ENCODE measurements at regions not wholly inside any gene's neighbourhood (a gene's known extent, or its start where the extent isn't known, plus 50 kb on each side); places are given as distances from the start of the nearest gene placed in this dataset.

DNA sequence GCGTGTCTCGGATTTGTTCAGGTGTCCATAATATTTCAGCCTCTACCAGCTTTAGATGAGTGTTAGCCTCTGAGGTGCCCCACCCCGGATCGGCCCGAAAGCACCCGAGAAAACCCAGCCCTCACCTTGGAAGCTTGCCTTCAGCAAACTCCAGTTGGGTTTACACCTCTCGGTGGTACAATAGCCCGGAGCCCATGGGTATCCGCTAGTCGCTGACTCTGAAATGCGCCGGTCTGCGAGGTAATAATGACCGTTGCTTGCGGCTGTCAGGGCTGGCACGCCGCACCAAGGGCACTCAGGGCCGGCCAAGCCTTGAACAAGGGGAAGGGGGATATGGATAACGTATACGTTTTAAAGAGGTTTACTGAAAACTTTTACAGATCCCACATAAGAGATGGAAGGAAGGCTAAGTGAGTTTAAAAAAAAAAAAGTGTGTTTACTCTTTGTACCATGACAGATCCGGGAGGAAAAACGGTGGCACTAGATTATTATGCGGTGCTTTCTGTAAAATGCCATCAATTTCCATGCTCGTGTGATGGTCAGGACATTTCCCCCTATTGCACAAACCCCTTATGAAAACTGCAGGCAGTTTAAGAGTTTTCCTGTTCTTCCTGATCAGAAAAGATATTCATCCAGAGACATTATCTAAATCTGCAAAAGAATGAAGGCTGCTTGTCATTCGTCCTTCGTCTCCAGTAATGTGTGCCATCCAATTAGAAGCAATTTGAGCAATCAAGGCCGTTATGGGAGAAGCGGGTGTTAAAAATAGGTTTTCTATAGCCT is 124.2 kb downstream of the TMEM161B start:
- DNase-seq, result no peak

DNA sequence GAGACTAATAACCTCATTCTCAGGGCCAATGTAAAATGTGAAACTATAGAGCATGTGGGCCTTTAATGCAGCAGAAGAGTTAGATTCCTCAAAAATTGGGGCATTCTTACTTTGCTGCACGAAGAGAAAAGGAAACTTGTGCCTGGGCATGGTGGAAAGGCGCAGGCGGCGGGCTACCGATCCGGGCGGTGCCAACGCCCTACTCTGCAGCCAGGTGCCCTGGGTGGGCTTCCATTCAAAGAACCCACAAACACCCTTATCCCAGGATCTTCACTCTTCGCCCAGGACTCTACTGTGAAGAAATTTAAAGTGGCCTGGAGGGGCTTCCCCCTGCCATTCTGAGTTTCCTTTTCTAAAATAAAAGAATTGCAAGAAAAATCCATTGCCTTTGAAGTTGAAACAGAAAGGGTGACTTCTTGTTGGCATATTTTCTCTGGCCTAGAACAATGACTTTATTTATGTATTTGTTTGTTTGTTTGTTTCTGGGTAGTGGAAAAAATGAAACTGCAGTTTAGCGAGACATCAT is 124.9 kb downstream of the TMEM161B start:
- no peak for DNase-seq

DNA sequence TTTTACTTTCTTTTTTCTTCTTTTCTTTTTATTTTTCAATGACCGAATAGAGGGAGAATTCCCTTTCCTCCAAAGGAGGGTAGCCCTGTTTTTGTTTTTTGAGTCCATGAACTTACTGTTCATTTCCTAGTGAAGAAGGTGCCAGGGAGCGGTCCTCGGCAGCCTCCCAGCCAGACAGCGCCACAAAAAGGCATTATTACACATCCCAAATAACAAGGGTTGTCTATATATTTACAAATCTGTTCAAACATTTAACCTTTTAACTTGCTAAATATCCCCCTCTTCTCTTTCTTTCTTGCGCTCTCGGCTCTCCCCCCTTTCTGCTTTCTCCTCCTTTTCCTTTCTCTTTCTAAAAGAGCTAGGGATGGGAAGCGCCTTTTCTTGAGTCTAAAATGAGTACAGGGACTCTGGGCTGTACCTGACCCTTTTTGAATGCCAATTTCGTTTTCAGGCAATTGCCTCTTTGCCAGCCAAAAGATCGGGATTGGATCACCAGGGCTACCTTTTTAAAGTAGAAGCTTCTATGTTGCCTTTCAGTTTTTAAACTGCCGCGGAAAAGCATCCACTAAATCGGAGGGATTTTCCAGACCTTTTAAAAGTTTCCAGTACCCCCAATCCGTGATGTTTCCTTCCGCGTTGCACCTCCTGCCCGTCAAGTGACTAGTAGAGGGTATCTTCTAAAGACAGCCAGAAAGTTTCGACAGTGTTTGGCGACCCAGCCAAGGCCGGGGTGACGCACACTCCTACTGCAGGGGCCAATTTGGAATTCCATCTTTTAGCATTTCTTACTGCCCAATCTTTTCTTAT is 125.6 kb downstream of the TMEM161B start:
- DNase-seq, result no peak

DNA sequence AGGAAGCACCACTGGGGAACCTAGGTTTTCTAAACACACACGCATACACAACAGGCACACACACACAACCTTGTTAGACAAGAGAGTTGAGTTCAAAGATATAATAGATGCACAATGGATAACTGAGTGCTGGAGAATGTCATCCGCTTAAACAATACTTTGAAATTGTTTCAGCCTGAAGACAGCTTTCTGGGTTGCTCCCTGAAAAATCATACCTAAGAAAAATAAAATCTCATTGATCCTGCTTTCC is 126.1 kb downstream of the TMEM161B start:
- DNase-seq, result no peak

DNA sequence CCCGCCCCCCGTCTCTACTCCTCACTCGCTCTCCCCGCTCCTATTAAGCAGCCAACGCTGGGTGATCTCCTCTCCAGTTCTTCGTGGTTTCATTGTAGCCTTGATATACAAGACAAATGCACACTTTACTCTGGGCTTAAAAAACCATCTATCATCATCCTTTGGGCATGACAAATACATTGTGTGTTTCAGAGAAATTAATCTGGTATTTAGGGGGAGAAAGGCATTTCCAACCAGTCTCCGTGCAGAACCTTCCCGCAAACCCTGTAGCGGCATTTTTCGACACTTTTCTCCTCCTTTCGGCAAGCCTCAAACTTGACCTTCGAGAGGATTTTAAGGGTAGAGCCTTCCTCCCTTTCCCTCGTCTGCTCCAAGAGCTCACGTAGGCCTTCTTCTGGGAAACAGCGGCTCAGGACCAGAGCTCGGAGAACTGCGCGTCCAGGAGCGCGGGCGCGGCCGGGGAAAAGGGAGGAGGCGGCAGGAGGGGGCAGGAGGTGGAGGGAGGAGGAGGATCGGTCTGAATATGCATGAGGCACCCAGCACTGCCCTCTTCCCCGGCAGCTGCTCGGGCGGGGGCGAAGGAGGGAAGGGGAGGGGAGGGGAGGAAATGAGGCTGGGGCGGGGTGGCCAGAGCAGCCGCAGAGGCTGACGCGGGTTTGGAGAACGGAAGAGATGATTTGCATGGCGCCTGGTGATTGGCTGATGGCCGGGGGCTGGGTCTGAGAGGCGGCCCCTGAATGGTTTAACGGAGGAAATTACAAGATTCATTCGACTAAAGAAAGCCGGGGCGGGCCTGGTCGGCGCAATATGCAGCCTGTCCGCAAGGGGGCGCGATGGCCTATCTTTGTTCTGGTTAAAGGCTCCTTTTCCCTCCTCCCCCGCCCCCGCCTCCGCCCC is 127.5 kb downstream of the TMEM161B start:
- peak; percentile 87 for DNase-seq

DNA sequence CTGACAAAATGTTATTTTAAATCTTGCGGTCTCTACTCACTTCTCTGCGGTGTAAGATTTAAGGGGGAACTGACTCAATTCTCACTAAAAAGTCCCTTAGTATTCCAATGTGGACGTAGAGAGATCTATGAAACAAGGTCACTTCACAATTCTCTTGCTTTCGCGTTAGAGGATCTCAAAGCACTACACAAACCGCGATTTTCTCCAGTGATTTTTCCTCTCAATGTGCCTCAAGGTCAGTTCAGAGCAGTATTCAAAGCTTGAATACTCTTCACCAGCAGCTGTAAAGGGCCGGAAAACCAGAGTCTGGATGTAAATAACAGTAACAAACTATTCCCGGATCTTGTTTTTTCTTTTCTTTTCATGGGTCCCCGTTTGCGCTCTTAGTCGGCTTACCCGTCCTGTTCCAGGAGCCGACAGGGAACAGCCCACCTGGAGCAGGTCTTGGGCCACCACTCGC is 128.2 kb downstream of the TMEM161B start:
- no peak for DNase-seq

DNA sequence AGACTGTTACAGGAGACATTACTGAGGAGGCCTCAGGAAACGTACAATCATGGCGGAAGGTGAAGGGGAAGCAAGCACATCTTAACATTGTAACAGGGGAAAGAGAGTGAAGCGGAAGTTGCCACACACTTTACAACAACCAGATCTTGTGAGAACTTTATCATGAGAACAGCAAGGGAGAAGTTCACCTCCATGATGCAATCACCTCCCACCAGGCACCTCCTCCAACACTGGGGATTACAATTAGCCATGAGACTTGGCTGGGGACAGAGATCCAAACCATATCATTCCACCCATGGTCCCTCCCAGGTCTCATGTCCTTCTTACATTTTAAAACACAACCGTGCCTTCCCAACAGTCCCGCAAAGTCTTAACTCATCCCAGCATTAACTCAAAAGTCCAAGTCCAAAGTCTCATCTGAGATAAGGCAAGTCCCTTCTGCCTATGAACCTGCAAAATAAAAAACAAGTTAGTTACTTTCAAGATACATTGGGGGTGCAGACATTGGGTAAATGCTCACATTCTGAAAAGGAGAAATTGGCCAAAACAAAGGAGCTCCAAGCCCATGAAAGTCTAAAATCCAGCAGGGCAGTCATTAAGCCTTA is 138.3 kb downstream of the TMEM161B start:
- DNase-seq, result no peak

DNA sequence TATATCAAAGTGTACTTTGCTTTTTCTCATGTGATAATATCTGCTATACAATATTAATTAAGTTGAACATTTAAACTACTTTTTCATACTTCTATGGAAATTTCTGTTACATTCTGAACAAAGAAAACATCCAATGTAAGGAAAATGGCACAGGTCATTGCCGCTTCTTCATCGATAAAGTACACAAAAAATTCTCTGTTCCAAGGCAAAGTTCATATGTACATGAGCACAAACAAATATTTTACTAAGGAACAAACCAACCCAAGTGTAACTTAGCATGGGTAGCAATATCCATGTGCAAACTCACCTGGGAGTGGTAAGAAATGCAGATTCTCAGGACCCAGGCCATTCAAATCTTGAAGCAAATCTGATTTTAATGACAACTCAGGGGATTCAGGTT is 139.8 kb downstream of the TMEM161B start:
- no peak for DNase-seq

DNA sequence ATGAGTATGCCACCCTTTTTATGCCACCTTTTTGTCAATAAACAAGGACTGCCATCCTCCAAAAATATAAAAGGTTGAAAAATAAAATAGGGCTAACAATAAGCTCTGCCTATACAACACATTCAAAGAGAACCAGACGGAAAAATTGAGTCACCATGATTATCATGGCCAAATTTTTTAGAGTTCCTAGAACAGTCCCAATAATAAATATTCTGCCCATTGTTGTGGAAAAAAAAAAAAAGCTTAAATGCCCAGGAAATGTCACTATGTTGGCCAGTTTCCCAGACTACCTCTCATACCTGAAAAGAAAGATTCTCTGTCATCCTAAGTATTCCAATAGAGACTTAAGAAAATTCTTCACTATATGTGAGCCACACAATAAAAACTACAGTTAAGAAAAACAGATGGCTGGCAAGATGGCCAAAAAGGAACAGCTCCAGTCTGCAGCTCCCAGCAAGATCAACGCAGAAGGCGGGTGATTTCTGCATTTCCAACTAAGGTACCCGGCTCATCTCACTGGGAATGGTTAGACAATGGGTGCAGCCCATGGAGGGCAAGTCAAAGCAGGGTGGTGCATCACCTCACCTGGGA is 149.0 kb downstream of the TMEM161B start:
- no peak for DNase-seq

DNA sequence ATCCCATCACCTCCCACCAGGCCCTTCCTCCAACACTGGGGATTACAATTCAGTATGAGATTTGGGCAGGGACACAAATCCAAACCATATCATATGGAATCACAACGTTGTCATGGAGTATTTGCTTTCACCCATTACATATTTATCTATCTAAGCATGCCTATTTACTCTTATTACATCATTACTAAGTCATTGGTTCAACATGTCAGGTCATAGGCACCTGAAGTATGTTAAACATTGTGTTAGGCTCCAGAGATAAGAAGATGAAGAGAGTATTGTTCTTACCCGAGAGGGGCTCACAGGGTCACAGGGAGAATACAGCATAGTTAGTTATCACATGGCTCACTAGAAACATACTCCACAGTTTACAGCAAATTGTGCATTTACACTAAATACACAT is 150.5 kb downstream of the TMEM161B start:
- no peak for DNase-seq

DNA sequence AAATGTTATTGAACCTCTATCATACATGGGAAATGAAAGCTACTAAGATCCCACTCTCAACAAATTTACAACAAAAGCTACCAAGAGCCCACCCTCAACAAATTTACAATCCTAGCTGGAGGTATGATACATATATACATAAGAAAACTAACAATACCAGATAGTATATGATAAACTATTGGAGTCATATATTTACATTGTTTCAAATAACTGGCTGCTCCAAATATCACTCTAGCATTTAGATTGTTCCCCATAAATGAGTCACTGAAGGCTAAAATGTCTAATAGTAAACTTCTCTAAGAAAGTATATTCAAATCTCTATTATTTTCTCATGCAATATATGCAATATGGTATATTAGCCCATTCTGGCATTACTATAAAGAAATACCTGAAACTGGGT is 151.1 kb downstream of the TMEM161B start:
- DNase-seq, result no peak

DNA sequence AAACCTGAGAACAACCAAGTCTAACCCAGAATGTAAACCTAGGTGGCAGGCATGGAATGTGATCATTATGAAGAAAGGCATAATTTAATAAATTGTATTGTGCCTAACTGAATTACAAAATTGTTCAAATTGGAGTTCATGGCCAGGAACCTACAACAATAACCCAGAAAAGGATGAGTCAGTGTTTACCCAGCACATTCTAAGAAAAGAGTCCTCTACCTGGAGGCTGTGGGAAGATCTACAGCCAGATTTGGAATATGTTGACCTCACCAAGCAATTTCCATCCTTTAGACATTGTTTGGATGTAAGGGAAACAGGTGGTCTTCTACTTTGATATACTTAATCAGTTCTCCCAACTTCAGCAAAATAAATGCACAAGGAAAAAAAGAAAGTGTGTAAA is 152.2 kb downstream of the TMEM161B start:
- DNase-seq, result no peak

DNA sequence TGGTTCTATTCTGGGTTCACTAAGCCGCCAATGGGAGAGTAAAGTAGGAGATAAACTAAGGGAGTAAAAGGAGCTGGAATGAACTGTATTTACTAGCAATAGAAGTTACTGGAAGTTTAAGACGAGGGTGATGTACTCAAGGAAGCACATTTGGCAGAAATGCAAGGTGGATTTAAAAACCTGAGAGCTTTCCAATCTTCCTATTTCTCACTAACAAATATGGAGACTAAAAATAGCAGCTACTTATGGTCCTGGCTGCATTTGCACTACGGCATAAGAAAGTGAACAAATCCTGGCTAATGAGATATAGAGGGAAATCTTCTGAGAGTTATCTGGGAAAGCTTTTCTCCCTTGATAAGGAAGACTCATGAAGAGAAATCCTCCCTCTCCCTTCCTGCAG is 153.4 kb downstream of the TMEM161B start:
- no peak for DNase-seq

DNA sequence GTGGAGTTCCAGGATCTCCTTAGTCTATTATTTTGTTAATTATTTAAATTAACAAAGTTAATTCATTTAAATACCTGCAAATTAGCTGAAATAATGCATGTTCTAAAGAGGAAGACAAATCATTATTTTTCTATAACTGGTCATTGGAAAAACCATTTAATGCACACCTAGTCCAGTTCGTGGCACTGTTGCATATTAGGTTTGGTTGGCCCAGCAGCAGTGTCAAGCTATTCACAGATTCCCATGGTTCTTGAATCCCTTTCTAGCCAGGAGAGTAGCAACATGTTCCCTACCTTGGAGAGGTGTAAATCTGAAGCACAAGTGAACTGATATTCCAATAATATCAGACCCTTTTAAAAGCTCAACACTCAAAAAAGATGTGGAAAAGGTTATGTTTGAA is 155.2 kb downstream of the TMEM161B start:
- DNase-seq, result no peak

DNA sequence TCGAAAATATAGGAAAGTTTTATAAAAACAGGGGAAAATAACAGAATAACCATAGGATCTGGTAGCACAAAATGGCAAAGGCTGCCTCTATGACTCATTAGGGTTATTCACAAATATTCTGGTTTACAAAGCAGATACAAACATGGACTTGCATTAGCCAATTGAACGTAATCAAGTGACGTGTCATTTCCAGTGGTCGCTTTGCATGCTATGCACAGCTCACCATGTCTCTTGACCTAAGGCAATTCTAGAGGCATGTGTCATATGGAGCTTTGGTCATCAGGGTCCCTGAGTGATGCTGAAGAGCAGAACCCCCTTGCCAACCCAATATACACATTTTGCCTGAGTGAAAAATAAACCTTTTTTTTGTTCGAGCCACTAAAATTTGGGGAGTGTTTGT is 158.8 kb downstream of the TMEM161B start:
- no peak for DNase-seq

DNA sequence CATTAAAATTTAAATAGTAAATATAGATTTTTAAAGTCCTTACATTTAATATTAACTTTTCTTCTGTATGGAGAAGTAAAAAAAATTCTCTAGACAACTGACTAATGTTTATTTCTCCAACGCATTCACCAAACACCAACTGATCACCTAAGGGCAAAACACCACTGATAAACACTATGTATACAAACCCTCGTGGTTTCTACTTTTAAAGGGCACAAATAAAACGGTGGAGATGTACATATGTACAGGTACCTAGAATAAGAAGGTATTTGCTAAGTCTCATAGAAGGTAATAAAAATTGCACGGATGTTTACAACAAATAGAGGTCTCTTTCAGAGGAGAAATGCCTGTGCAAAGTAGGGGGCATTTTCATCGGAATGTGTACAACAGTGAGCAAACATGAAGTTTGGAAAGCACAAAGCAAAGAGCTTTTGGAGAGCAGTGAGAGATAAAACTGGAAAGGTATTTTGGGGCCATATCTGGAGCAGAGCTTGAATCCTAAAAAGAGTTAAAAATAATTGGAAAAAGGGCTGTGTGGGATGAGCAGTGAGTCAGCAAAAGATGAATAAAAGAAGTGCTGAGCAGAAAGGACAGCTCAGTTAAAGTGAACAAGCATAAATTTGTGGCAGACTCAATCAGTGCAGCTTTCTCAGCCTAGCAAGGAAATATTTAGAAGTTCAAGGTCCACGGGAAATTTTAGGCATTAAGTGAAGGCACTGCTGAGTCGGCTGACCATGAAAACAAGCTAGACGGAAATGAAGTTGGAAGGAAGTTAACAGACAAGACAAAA is 160.0 kb downstream of the TMEM161B start:
- DNase-seq, result no peak

DNA sequence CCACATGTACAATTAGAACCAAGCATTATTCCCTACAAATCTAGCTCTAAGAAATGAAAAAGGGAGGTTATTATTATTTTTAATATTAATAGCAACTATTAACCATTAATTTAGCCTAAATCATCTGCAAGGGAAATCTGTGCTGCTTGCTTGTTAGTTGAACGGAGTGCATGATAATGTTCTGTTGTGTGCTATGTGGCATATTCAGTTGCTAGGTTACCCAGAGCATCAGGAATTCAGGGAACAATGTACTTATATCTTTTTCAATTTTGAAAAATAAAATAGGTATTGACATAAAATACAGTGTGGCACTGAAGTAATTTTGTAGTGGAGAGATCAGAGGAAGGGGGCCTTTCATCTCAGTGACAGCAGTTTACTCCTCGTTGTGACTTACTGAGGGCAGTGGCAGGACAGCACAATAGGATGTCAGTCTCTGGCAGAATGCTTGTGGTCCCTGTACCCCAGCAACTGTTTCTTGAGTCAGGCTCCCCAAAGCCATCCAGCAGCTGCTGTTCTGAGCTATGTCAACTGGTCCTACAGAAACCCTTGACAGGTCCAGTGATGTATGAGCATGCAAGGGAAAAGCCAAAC is 173.6 kb downstream of the TMEM161B start:
- no peak for DNase-seq

DNA sequence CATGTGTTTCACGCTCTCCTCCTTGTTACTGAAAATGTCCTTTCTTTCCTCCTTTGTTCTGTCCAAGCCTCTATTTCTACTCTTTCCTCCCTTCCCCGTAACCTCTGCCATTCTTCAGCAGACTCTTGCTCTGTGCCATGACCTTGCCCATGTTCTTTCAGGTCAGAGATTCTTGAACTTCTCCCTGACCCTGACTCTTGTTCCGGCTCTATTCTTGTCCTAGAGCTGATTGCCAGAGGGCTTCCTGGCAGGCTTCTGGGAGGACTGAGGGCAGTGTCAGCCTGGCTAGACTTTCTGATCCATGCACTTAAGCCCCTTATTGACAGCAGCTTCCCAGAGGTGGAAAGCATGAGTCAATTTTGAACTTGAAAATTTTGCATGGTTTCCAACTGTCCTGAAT is 174.2 kb downstream of the TMEM161B start:
- no peak for DNase-seq

DNA sequence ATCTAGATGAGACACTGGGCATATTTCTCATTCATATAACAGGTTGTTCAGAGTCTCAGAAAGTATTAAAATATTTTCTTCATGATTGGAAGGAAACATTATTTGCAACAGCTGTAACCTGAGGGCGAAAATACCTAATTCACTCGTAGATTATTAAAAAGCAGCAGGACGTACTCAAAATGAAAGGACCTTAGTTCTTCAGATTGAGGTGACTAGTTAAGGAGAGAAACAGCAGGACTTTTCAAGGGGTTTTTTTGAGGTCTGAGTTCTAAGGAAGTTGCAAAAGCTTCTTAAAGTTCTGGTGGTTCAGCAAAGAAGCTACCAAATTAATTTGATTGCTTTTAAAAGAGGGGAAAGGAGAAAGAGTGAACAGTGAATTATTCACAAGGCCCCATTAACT is 174.9 kb downstream of the TMEM161B start:
- DNase-seq, result no peak

DNA sequence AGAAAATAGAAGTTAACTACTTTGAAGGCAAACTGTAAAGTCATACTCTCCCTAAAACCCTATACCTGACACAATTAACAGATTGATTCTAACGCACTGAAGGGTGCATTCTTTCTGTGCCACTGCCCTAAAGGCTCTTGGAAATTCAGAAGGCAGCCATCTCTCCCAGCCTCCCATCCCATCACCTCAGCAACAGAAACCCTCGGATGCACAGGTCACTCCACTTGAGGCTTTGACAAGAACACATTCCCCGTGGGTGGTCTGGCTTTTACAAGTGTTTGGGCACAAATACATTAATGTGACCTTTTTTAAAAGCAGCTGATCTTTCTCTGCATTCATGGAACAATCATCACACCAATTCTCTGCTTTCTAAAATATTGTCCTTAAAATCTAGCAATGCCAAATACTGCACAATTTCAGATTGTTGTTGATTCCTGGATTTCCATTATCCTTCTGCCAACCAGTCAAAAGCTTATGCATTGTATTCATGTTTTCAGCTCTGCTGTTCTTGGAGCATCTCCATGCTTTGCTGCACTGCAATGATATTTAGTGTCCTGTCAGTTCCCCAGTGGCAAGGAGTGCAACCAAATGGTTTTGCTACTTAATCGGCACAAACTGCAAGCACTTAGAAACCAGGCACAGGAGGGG is 175.6 kb downstream of the TMEM161B start:
- no peak for DNase-seq

DNA sequence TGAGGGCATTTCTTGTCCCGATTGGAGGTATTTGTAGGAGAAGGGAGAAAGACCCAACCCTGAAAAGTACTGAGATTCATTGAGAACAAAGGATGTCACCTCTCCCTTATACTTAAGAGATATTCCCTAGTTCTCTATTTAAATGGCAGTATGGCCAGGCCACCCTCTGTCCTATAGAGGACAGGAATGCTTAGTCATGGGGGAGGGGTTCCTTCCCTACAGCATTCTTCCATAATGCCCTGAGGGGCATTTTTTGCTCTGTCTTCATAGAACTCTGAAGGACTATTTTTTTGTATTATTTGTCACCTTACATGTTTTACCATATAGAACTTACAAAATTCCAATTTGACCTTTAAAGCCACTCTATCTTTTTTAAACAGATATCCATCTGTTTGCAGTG is 176.3 kb downstream of the TMEM161B start:
- no peak for DNase-seq

All from central memory CD4-positive, alpha-beta T cell (primary cell).